Neuronal stem cell (in vitro differentiated cells): ENCODE measurements at regions not wholly inside any gene's neighbourhood (a gene's known extent, or its start where the extent isn't known, plus 50 kb on each side); places are given as distances from the start of the nearest gene placed in this dataset.

Experiments
- DNase-seq: peaks from one replicate; pipeline ENCODE4 v3.0.0-alpha.2; 2013; ENCODE audit warnings: low spot score
- H2AFZ ChIP-seq: one replicate; pipeline ENCODE4 v1.6.1; 2013; ENCODE audit warnings: mild to moderate bottlenecking, low read length, inconsistent platforms
- H2AK5ac ChIP-seq: 2 replicates; pipeline ENCODE4 v1.6.1; 2013; ENCODE audit warnings: low read depth, mild to moderate bottlenecking, inconsistent platforms, low read length, moderate library complexity, mixed read lengths
- H2BK120ac ChIP-seq: 2 replicates; pipeline ENCODE4 v1.6.1; 2013; ENCODE audit warnings: low read depth, mild to moderate bottlenecking, inconsistent platforms, low read length, moderate library complexity, mixed read lengths
- H2BK12ac ChIP-seq: one replicate; pipeline ENCODE4 v1.6.1; 2013; ENCODE audit warnings: low read length, inconsistent platforms
- H2BK15ac ChIP-seq: 2 replicates; pipeline ENCODE4 v1.6.1; 2013; ENCODE audit warnings: mild to moderate bottlenecking, low read length, inconsistent platforms, mixed read lengths
- H2BK5ac ChIP-seq: one replicate; pipeline ENCODE4 v1.6.1; 2013; ENCODE audit warnings: inconsistent platforms, mild to moderate bottlenecking, low read length, moderate library complexity
- H3K14ac ChIP-seq: one replicate; pipeline ENCODE4 v1.6.1; 2013; ENCODE audit warnings: low read length, inconsistent platforms
- H3K18ac ChIP-seq: 2 replicates; pipeline ENCODE4 v1.6.1; 2013; ENCODE audit warnings: low read length, inconsistent platforms
- H3K23ac ChIP-seq: 2 replicates; pipeline ENCODE4 v1.6.1; 2013; ENCODE audit warnings: low read depth, mild to moderate bottlenecking, mixed read lengths, low read length, inconsistent platforms; ENCODE audit not compliant: poor library complexity
- H3K27ac ChIP-seq: replicated peaks from 3 replicates; pipeline ENCODE4 v1.5.1; 2013; ENCODE audit warnings: low read length, inconsistent platforms
- H3K27me3 ChIP-seq, 3 experiments: 2 replicates each; pipeline ENCODE4 v1.6.1; 2013; ENCODE audit warnings: low read length in 3 of 3, mild to moderate bottlenecking in 2 of 3, inconsistent platforms in 1 of 3, low read depth in 1 of 3, mixed read lengths in 1 of 3, moderate library complexity in 1 of 3; ENCODE audit not compliant: control insufficient read depth in 3 of 3, insufficient read depth in 3 of 3
- H3K36me3 ChIP-seq, 2 donors: replicated peaks in 1 of 2; 2 replicates each; pipeline ENCODE4 v1.6.1; 2013; ENCODE audit warnings: low read length in 2 of 2; ENCODE audit not compliant: control insufficient read depth in 2 of 2, insufficient read depth in 2 of 2
- H3K4ac ChIP-seq: 2 replicates; pipeline ENCODE4 v1.6.1; 2013; ENCODE audit warnings: inconsistent platforms, mild to moderate bottlenecking, low read length, moderate library complexity
- H3K4me1 ChIP-seq, 2 donors: 1 replicate in 1 of 2; 2 replicates in 1 of 2; pipeline ENCODE4 v1.6.1; 2013; ENCODE audit warnings: low read length in 2 of 2, low read depth in 1 of 2; ENCODE audit not compliant: control insufficient read depth in 2 of 2, insufficient read depth in 1 of 2
- H3K4me2 ChIP-seq: one replicate; pipeline ENCODE4 v1.6.1; 2013; ENCODE audit warnings: mild to moderate bottlenecking, low read length, inconsistent platforms; ENCODE audit not compliant: insufficient read depth, poor library complexity, severe bottlenecking
- H3K4me3 ChIP-seq, 2 donors: 2 replicates each; pipeline ENCODE4 v1.5.1; 2013; ENCODE audit warnings: low read length in 2 of 2, mild to moderate bottlenecking in 2 of 2, inconsistent platforms in 1 of 2, moderate library complexity in 1 of 2
- H3K79me1 ChIP-seq: one replicate; pipeline ENCODE4 v1.6.1; 2013; ENCODE audit warnings: low read depth, mild to moderate bottlenecking, inconsistent platforms, low read length, moderate library complexity
- H3K9ac ChIP-seq: one replicate; pipeline ENCODE4 v1.6.1; 2013; ENCODE audit warnings: mild to moderate bottlenecking, low read depth, low read length, inconsistent platforms; ENCODE audit not compliant: poor library complexity
- H3K9me3 ChIP-seq, 2 donors: replicated peaks in 1 of 2; 2 replicates each; pipeline versions ENCODE3 to v1.6.1; 2013; ENCODE audit warnings: low read length in 2 of 2, mild to moderate bottlenecking in 2 of 2, inconsistent platforms in 1 of 2, low read depth in 1 of 2, mixed read lengths in 1 of 2, moderate library complexity in 1 of 2; ENCODE audit not compliant: control insufficient read depth in 2 of 2, insufficient read depth in 1 of 2
- H4K8ac ChIP-seq: one replicate; pipeline ENCODE4 v1.6.1; 2013; ENCODE audit warnings: low read depth, mild to moderate bottlenecking, inconsistent platforms, low read length, moderate library complexity
- H4K91ac ChIP-seq: one replicate; pipeline ENCODE4 v1.6.1; 2013; ENCODE audit warnings: low read length, low read depth, mild to moderate bottlenecking, inconsistent platforms; ENCODE audit not compliant: poor library complexity
- WGBS, 2 donors: extraction: QIAGEN DNeasy Blood & Tissue Kit; methylation state at CpG; one replicate each; pipeline ENCODE4 v1.1.7; 2013; ENCODE audit warnings: missing lambda C conversion rate in 2 of 2, mixed read lengths in 1 of 2; ENCODE audit not compliant: insufficient read length in 2 of 2, insufficient replicate concordance in 1 of 2; ENCODE audit errors: extremely low coverage in 2 of 2; 5-methylcytosine and 5-hydroxymethylcytosine counted together

- H4K8ac ChIP-seq, result no peak overlapping the region
- no peak overlapping the region for H2BK5ac ChIP-seq
- H2AFZ ChIP-seq, result no peak overlapping the region
- H3K23ac ChIP-seq, result no peak overlapping the region
- no peak for DNase-seq
- H3K18ac ChIP-seq, result no peak overlapping the region
- H3K9me3 ChIP-seq, result no peaks in the 10 kb centered on the region
- WGBS, 2 donors, result no CpG with 5 or more reads among the region's 2 CpGs
- no peak overlapping the region for H3K14ac ChIP-seq
- H3K4me3 ChIP-seq, result no peak overlapping the region
- H3K36me3 ChIP-seq, result no peaks in the 10 kb centered on the region
- H2BK12ac ChIP-seq, result no peak overlapping the region
- H3K9ac ChIP-seq, result no peak overlapping the region
- H3K27ac ChIP-seq, result no peak overlapping the region
- no peak overlapping the region for H2BK120ac ChIP-seq
- no peaks in the 10 kb centered on the region for H3K79me1 ChIP-seq
- H2AK5ac ChIP-seq, result no peak overlapping the region
- H3K27me3 ChIP-seq, result peaks cover 0 to 7% (median 0%) of the 10 kb centered on the region in 3 experiments
- no peak overlapping the region for H3K4ac ChIP-seq
- H4K91ac ChIP-seq, result no peak overlapping the region
- H2BK15ac ChIP-seq, result no peak overlapping the region
- no peak overlapping the region for H3K4me2 ChIP-seq
- no peaks in the 10 kb centered on the region for H3K4me1 ChIP-seq
These were observed 64.7 kb upstream of the PLAC8 start for GRCh38 chr4:83179205-83179604.

GRCh38 chr4:83178029-83178428 is 63.5 kb upstream of the PLAC8 start:
- Histone ChIP-seq H2BK15ac (no peak overlapping the region), H3K14ac (no peak overlapping the region), H3K27me3 (peaks cover 0 to 7% (median 0%) of the 10 kb centered on the region in 3 experiments), H3K18ac (no peak overlapping the region), H3K4ac (no peak overlapping the region), H3K9ac (no peak overlapping the region), H3K23ac (no peak overlapping the region), H2AFZ (no peak overlapping the region), H3K9me3 (no peaks in the 10 kb centered on the region), H2BK120ac (no peak overlapping the region), H3K36me3 (no peaks in the 10 kb centered on the region), H2BK5ac (no peak overlapping the region), H4K91ac (no peak overlapping the region), H3K79me1 (no peaks in the 10 kb centered on the region), H3K4me2 (no peak overlapping the region), H3K4me1 (no peaks in the 10 kb centered on the region), H3K27ac (no peak overlapping the region), H3K4me3 (no peak overlapping the region), H2BK12ac (no peak overlapping the region), H2AK5ac (no peak overlapping the region), H4K8ac (no peak overlapping the region)
- no peak for DNase-seq
- WGBS, 2 donors, result no CpG with 5 or more reads among the region's 2 CpGs

GRCh38 chr4:83177182-83177581 is 62.7 kb upstream of the PLAC8 start:
- Histone ChIP-seq H3K9ac (no peak overlapping the region), H3K23ac (no peak overlapping the region), H4K8ac (no peak overlapping the region), H3K36me3 (no peaks in the 10 kb centered on the region), H3K27me3 (peaks cover 0 to 7% (median 0%) of the 10 kb centered on the region in 3 experiments), H2BK120ac (no peak overlapping the region), H2BK15ac (no peak overlapping the region), H2AK5ac (no peak overlapping the region), H3K14ac (no peak overlapping the region), H3K18ac (no peak overlapping the region), H4K91ac (no peak overlapping the region), H3K4me2 (no peak overlapping the region), H3K4me1 (no peaks in the 10 kb centered on the region), H2BK5ac (no peak overlapping the region), H3K27ac (no peak overlapping the region), H3K4me3 (no peak overlapping the region), H2AFZ (no peak overlapping the region), H3K4ac (no peak overlapping the region), H3K79me1 (no peaks in the 10 kb centered on the region), H2BK12ac (no peak overlapping the region), H3K9me3 (no peaks in the 10 kb centered on the region)
- no peak for DNase-seq
- WGBS, 2 donors, result no CpG with 5 or more reads among the region's 1 CpG

GRCh38 chr4:83174844-83175414 is 60.4 kb upstream of the PLAC8 start:
- Histone ChIP-seq H3K4ac (no peak overlapping the region), H2AFZ (no peak overlapping the region), H3K18ac (no peak overlapping the region), H3K4me2 (no peak overlapping the region), H3K9me3 (peaks cover 0 to 3% of the 10 kb centered on the region in 2 donors), H3K4me3 (no peak overlapping the region), H2BK12ac (no peak overlapping the region), H3K9ac (no peak overlapping the region), H3K4me1 (no peaks in the 10 kb centered on the region), H3K27ac (no peak overlapping the region), H3K79me1 (no peaks in the 10 kb centered on the region), H2BK120ac (no peak overlapping the region), H2AK5ac (no peak overlapping the region), H3K14ac (no peak overlapping the region), H2BK15ac (no peak overlapping the region), H4K91ac (no peak overlapping the region), H3K23ac (no peak overlapping the region), H3K27me3 (peaks cover 0 to 7% (median 0%) of the 10 kb centered on the region in 3 experiments), H3K36me3 (no peaks in the 10 kb centered on the region), H4K8ac (no peak overlapping the region), H2BK5ac (no peak overlapping the region)
- no peak for DNase-seq
- no CpG with 5 or more reads among the region's 4 CpGs for WGBS, 2 donors
